ENCODE measurements at regions not wholly inside any gene's neighbourhood (a gene's known extent, or its start where the extent isn't known, plus 50 kb on each side); places are given as distances from the start of the nearest gene placed in this dataset.
"Not testable (repeated sequence)": the region's sequence is repeated elsewhere in the genome, so short reads cannot be mapped to it uniquely, and the experiment has no call there.

- no TSS peak for BruUV-seq (replicated peaks)
- H4K20me1 ChIP-seq (ENCODE audit: insufficient read depth, low read length), result no peaks in the 10 kb centered on the region
- H3K4me2 ChIP-seq (ENCODE audit: low read length), result no peak overlapping the region
- ChIA-PET CTCF (ENCODE audit: unreplicated experiment) (no interaction called here), POLR2A (no interaction called here)
- no peaks in the 10 kb centered on the region for H3K9me2 ChIP-seq (ENCODE audit: insufficient read depth, low read length)
- H2AFZ ChIP-seq (ENCODE audit: low read length), result no peak overlapping the region
- no peaks in the 10 kb centered on the region for H3K36me3 ChIP-seq (ENCODE audit: insufficient read depth, low read length)
- peaks cover 6% of the 10 kb centered on the region; the same call in 1 of the 2 replicates for H3K9me3 ChIP-seq (ENCODE audit: low read length)
- DNase-seq (ENCODE audit: low spot score), result no peak
- no peak overlapping the region for H3K27ac ChIP-seq (ENCODE audit: low read depth, low read length, poor library complexity, severe bottlenecking)
- TF ChIP-seq CTCF (conservative IDR thresholded peaks at IDR 0.05; ENCODE audit: low read length) (no peak), EZH2phosphoT487 (IDR thresholded peaks at IDR 0.05; ENCODE audit: borderline replicate concordance, low read depth, low read length) (no peak)
- intact Hi-C loops (cut with micrococcal nuclease; ENCODE audit: unreplicated experiment), result no loop called here
- peaks cover 9% of the 10 kb centered on the region for H3K4me1 ChIP-seq (ENCODE audit: insufficient read depth, low read length, poor library complexity, severe bottlenecking)
- no peak overlapping the region for H3K4me3 ChIP-seq (ENCODE audit: low read depth, low read length, poor library complexity, severe bottlenecking)
- H3K79me2 ChIP-seq (ENCODE audit: insufficient read depth, low read depth, low read length), result no peaks in the 10 kb centered on the region
Observed at GRCh38 chr15:66994927-66995656, 70.3 kb upstream of the SMAD3 start.

DNA sequence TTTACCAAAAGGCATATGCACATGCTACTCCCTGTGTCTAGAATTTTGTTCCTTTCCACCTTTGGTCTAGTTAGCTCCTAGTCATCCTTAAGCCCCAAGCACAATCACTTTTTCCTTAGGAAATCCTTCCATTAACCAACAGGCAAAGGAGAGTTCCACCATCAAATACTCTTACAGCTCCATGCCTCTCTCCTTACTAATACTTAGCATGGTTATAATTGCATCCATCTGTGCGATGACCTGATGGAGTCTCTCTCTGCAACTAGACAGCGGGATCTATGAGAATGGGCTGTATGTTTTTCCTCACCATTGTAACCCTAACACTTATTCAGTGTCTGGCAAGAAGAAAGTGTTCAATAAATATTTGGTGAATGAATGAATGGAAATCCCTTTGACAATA, 69.3 kb upstream of the SMAD3 start:
- no peak overlapping the region for H3K27ac ChIP-seq (ENCODE audit: low read depth, low read length, poor library complexity, severe bottlenecking)
- H3K36me3 ChIP-seq (ENCODE audit: insufficient read depth, low read length), result no peaks in the 10 kb centered on the region
- TF ChIP-seq EZH2phosphoT487 (IDR thresholded peaks at IDR 0.05; ENCODE audit: borderline replicate concordance, low read depth, low read length) (no peak), CTCF (conservative IDR thresholded peaks at IDR 0.05; ENCODE audit: low read length) (no peak)
- POLR2A ChIA-PET, result no interaction called here
- BruUV-seq (replicated peaks), result no TSS peak
- intact Hi-C loops (cut with micrococcal nuclease; ENCODE audit: unreplicated experiment), result no loop called here
- no peak overlapping the region for H3K4me2 ChIP-seq (ENCODE audit: low read length)
- no peaks in the 10 kb centered on the region for H3K9me2 ChIP-seq (ENCODE audit: insufficient read depth, low read length)
- CTCF ChIA-PET (ENCODE audit: unreplicated experiment), result no interaction called here
- H4K20me1 ChIP-seq (ENCODE audit: insufficient read depth, low read length), result no peaks in the 10 kb centered on the region
- DNase-seq (ENCODE audit: low spot score), result no peak
- H3K4me3 ChIP-seq (ENCODE audit: low read depth, low read length, poor library complexity, severe bottlenecking), result no peak overlapping the region
- H3K9me3 ChIP-seq (ENCODE audit: low read length), result peaks cover 6% of the 10 kb centered on the region; the same call in 1 of the 2 replicates
- no peak overlapping the region for H2AFZ ChIP-seq (ENCODE audit: low read length)
- no peaks in the 10 kb centered on the region for H3K79me2 ChIP-seq (ENCODE audit: insufficient read depth, low read depth, low read length)
- H3K4me1 ChIP-seq (ENCODE audit: insufficient read depth, low read length, poor library complexity, severe bottlenecking), result peaks cover 9% of the 10 kb centered on the region

DNA sequence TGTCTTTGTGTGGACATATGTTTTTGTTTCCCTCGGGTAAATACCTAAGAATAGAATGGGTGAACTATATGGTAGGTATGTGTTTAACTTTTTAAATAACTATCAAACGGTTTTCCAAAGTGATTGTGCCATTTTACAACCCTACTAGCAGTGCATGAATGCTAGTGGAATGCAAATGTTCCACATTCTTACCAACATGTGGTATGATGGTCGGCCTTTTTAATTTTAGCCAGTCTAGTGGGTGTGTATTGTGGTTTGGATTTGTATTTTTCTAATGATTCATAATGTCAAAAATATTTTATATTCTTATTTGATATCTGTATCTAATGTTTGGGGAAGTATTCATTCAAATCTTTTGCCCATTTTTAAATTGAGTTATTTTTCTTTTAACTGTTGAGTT, 68.2 kb upstream of the SMAD3 start:
- CTCF ChIA-PET (ENCODE audit: unreplicated experiment), result no interaction called here
- no peaks in the 10 kb centered on the region for H3K79me2 ChIP-seq (ENCODE audit: insufficient read depth, low read depth, low read length)
- H3K4me3 ChIP-seq (ENCODE audit: low read depth, low read length, poor library complexity, severe bottlenecking), result no peak overlapping the region
- H3K9me2 ChIP-seq (ENCODE audit: insufficient read depth, low read length), result no peaks in the 10 kb centered on the region
- DNase-seq (ENCODE audit: low spot score), result no peak
- H3K27ac ChIP-seq (ENCODE audit: low read depth, low read length, poor library complexity, severe bottlenecking), result no peak overlapping the region
- H3K36me3 ChIP-seq (ENCODE audit: insufficient read depth, low read length), result no peaks in the 10 kb centered on the region
- POLR2A ChIA-PET, result interaction anchor here (0.7 kb wide), 1 partner anchor 512 kb away, joined by 3 read pairs; no protein-coding TSS in a partner anchor
- H2AFZ ChIP-seq (ENCODE audit: low read length), result no peak overlapping the region
- peaks cover 6% of the 10 kb centered on the region; the same call in 1 of the 2 replicates for H3K9me3 ChIP-seq (ENCODE audit: low read length)
- H4K20me1 ChIP-seq (ENCODE audit: insufficient read depth, low read length), result no peaks in the 10 kb centered on the region
- H3K4me1 ChIP-seq (ENCODE audit: insufficient read depth, low read length, poor library complexity, severe bottlenecking), result peaks cover 9% of the 10 kb centered on the region
- no TSS peak for BruUV-seq (replicated peaks)
- intact Hi-C loops (cut with micrococcal nuclease; ENCODE audit: unreplicated experiment), result no loop called here
- TF ChIP-seq EZH2phosphoT487 (IDR thresholded peaks at IDR 0.05; ENCODE audit: borderline replicate concordance, low read depth, low read length) (no peak), CTCF (conservative IDR thresholded peaks at IDR 0.05; ENCODE audit: low read length) (no peak)
- H3K4me2 ChIP-seq (ENCODE audit: low read length), result no peak overlapping the region

- DNase-seq (ENCODE audit: low spot score); intact Hi-C loops (cut with micrococcal nuclease; ENCODE audit: unreplicated experiment); H3K4me3 ChIP-seq (ENCODE audit: low read depth, low read length, poor library complexity, severe bottlenecking); H3K79me2 ChIP-seq (ENCODE audit: insufficient read depth, low read depth, low read length); H3K27ac ChIP-seq (ENCODE audit: low read depth, low read length, poor library complexity, severe bottlenecking); H3K36me3 ChIP-seq (ENCODE audit: insufficient read depth, low read length); H3K4me1 ChIP-seq (ENCODE audit: insufficient read depth, low read length, poor library complexity, severe bottlenecking); CTCF ChIA-PET (ENCODE audit: unreplicated experiment); H3K9me3 ChIP-seq (ENCODE audit: low read length); H4K20me1 ChIP-seq (ENCODE audit: insufficient read depth, low read length); H3K9me2 ChIP-seq (ENCODE audit: insufficient read depth, low read length); H2AFZ ChIP-seq (ENCODE audit: low read length); BruUV-seq (replicated peaks); H3K4me2 ChIP-seq (ENCODE audit: low read length): not testable (repeated sequence)
- POLR2A ChIA-PET, result interaction anchor here (0.7 kb wide), 1 partner anchor 1471 kb away, joined by 3 read pairs; no protein-coding TSS in a partner anchor
Observed at GRCh38 chr15:66998234-66998633, 67.2 kb upstream of the SMAD3 start.

Data from OCI-LY7 (cell line).